Activated CD4-positive, alpha-beta T cell treated with anti-CD3 and anti-CD28 coated beads for 36 hours (primary cell): ENCODE measurements at regions not wholly inside any gene's neighbourhood (a gene's known extent, or its start where the extent isn't known, plus 50 kb on each side); places are given as distances from the start of the nearest gene placed in this dataset.

ENCODE experiments used
- ATAC-seq: fragments of 200-7000 bp; cut with Tn5 transposase; one replicate; pipeline ENCODE4 v1.10.0; 2021; ENCODE audit warnings: mild to moderate bottlenecking, moderate library complexity
- CTCF ChIA-PET: fragments of 350-600 bp; sonication (Branson Sonifier 250); formaldehyde crosslinking; loops from one replicate; lab custom pipeline; 2021; ENCODE audit warnings: antibody characterized with exemption; lab: Charles Lee
- POLR2A ChIA-PET: fragments of 350-600 bp; sonication (Branson Sonifier 250); formaldehyde crosslinking; loops from one replicate; lab custom pipeline; 2021; ENCODE audit warnings: antibody characterized with exemption, inconsistent platforms; lab: Charles Lee
- DNase-seq: peaks from one replicate; pipeline ENCODE4 v3.0.0-alpha.2; 2020
- H3K27ac Mint-ChIP-seq: one replicate; pipeline ENCODE4 v1.8.0; 2021; ENCODE audit warnings: mixed read lengths
- H3K27me3 Mint-ChIP-seq: one replicate; pipeline ENCODE4 v1.8.0; 2021; ENCODE audit warnings: mixed read lengths
- H3K36me3 Mint-ChIP-seq: one replicate; pipeline ENCODE4 v1.8.0; 2021; ENCODE audit warnings: low read depth, mixed read lengths
- H3K4me1 Mint-ChIP-seq: one replicate; pipeline ENCODE4 v1.8.0; 2021; ENCODE audit warnings: mixed read lengths
- H3K4me3 Mint-ChIP-seq: one replicate; pipeline ENCODE4 v1.8.0; 2021; ENCODE audit warnings: mild to moderate bottlenecking, moderate library complexity, mixed read lengths
- H3K9me3 Mint-ChIP-seq: one replicate; pipeline ENCODE4 v1.8.0; 2021; ENCODE audit warnings: low read depth, mixed read lengths
- intact Hi-C, 2 experiments: fragments of 100-400 bp; cut with DNase I in 1 of 2; cut with micrococcal nuclease in 1 of 2; formaldehyde crosslinking; loops; one replicate each; pipeline versions ENCODE4 v1.14.2 to v1.15.1; 2022 to 2024; cut with DNase I, micrococcal nuclease

DNA sequence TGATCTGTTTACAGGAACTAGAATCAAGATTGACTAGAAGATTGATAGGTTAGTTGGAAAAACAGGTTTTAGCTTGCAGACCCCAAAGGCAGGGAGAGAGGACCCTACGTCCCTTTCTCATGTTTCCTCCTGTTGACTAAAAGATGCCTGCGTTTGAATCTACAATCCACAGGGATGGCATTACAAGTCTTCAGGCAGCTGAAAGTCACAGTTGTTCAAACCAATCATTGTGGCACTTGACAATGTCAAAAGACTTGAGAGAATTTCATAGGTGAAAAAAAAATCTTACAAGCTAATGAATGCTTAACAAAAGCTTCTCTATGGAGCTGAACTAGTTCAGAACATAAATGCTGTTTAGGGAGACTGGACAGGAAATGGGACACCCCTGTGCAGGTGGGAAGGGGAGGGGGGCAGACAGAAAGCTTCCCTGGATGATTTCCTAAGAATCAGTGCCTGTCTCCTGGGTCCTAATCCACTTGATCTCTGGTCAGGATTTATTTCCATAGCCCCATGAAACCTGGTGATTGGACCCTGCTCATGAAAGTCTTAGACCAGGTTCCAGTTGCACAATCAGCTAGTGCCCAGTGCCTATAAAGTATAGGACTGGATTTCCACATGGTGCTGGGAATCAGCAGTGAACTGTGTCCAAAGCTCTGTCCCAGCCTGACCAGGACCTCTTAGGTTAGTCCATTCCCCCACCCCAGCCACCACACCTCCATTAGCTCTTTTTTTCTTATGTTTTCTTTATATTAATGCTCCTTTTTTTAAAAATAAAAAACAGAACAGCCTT is 91.6 kb upstream of the BCAR3 start:
- POLR2A ChIA-PET = no interaction called here
- H3K27me3 Mint-ChIP-seq = no peaks in the 10 kb centered on the region
- DNase-seq = no peak
- intact Hi-C loops = no loop called here
- no peak for ATAC-seq
- H3K36me3 Mint-ChIP-seq = no peaks in the 10 kb centered on the region
- CTCF ChIA-PET = interaction anchor here (0.7 to 0.9 kb wide), 2 partner anchors 15 to 40 kb away, joined by 3 to 4 read pairs; no protein-coding TSS in a partner anchor
- peaks cover 3% of the 10 kb centered on the region for H3K4me1 Mint-ChIP-seq
- no peak overlapping the region for H3K4me3 Mint-ChIP-seq
- H3K27ac Mint-ChIP-seq = no peak overlapping the region
- no peaks in the 10 kb centered on the region for H3K9me3 Mint-ChIP-seq

DNA sequence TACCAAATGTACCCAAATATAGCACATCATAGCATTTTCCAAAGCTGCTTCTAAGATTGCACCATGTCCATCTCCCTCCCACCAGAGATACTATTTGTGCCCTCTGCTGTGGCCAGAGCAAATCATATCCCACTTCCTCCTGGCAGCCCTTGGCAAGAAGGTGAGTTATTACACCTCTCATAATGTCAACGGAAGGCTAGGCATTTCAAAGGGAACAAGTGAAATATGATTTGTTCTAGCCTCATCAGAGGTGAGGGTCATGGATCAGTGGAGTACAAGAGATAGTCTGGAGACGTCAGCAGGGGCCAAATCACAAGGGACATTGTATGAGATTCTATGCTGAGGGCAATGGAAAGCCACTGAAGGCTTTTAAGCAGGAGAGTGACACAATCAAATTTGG is 90.2 kb upstream of the BCAR3 start:
- H3K9me3 Mint-ChIP-seq = no peaks in the 10 kb centered on the region
- CTCF ChIA-PET = interaction anchor here (1.1 kb wide), 1 partner anchor 69 kb away, joined by 3 read pairs; no protein-coding TSS in a partner anchor

DNA sequence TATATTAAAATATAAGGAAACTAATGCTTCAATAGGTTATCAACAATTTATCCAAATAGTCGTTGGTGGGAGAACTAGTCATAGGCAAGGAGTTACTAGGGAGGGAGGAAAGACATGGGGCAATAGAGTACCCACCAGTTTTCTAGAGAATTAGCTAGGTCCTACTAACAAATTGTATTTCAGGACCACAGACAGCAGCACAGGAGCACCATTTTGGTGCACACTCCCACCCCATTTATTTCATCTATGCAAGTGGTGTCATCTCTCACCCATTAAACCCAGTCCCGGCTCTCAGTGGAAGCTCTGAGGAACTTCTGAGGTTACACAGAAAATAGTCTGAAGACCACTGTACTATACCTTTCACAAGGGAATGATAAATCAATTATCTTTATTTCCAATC is 89.0 kb upstream of the BCAR3 start:
- Mint-ChIP-seq H3K27me3 (no peaks in the 10 kb centered on the region), H3K27ac (no peak overlapping the region), H3K9me3 (no peaks in the 10 kb centered on the region), H3K4me1 (peaks cover 12% of the 10 kb centered on the region), H3K36me3 (no peaks in the 10 kb centered on the region), H3K4me3 (no peak overlapping the region)
- DNase-seq (no peak), ATAC-seq (no peak)
- ChIA-PET CTCF (interaction anchor here (1.1 kb wide), 1 partner anchor 67 kb away, joined by 3 read pairs; no protein-coding TSS in a partner anchor), POLR2A (interaction anchor here (0.6 kb wide), 1 partner anchor 31 kb away, joined by 3 read pairs; no protein-coding TSS in a partner anchor)
- intact Hi-C loops = no loop called here

More for the DNA sequence above, 90.2 kb upstream of the BCAR3 start:
- H3K27me3 Mint-ChIP-seq = no peaks in the 10 kb centered on the region
- peaks cover 11% of the 10 kb centered on the region for H3K4me1 Mint-ChIP-seq
- ATAC-seq = no peak
- H3K36me3 Mint-ChIP-seq = no peaks in the 10 kb centered on the region
- H3K4me3 Mint-ChIP-seq = no peak overlapping the region
- H3K27ac Mint-ChIP-seq = no peak overlapping the region
- intact Hi-C loops = no loop called here
- no peak for DNase-seq
- POLR2A ChIA-PET = no interaction called here

DNA sequence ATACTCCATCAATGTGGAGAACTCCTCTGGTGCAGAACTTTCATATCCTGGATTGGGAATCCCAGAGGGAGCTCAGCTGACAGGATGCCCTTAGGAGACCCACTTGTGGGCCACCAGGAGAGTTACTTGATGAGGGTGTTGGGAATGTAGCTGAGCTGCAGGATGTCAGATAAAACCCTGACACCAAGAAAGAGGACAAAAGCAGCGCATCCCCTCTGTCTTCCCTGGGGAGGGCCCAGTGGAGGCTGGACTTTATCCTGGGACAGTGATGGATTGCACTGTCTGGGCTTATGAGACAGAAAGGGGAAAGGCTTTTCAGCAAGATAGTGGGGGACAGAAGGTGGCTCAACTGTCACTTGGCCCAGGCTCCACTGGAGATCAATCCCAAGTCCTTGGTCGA is 88.1 kb upstream of the BCAR3 start:
- H3K9me3 Mint-ChIP-seq = no peaks in the 10 kb centered on the region
- ChIA-PET CTCF (no interaction called here), POLR2A (no interaction called here)
- DNase-seq = no peak
- no peak overlapping the region for H3K27ac Mint-ChIP-seq
- no peaks in the 10 kb centered on the region for H3K27me3 Mint-ChIP-seq
- ATAC-seq = no peak
- no peaks in the 10 kb centered on the region for H3K36me3 Mint-ChIP-seq
- intact Hi-C loops = no loop called here
- no peak overlapping the region for H3K4me3 Mint-ChIP-seq
- H3K4me1 Mint-ChIP-seq = peaks cover 12% of the 10 kb centered on the region

DNA sequence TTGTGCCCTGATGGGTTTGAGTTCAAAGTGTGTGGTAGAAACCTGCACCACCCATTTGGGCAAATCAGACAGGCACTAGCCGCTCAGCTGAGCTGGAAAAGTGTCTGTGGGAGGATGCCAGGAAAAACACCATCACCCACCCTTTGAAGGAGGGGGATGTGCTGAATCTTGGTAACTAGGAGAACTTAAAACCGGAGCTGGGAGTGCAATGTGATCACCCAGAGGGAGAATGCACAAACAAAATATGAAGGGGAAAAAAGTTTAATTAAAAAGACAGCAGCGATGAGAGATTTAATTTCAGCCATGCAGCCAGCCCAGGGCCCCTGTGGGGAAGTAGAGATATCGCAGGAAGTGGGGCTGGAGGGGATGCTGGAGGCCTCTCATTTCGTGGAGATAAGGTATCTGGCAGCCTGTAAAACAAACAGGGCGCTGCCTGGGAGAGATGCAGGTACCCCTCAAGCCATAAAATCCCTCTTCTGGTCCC is 86.8 kb upstream of the BCAR3 start:
- no peaks in the 10 kb centered on the region for H3K27me3 Mint-ChIP-seq
- ChIA-PET POLR2A (no interaction called here), CTCF (no interaction called here)
- intact Hi-C loops = no loop called here
- H3K27ac Mint-ChIP-seq = no peak overlapping the region
- no peaks in the 10 kb centered on the region for H3K9me3 Mint-ChIP-seq
- peaks cover 19% of the 10 kb centered on the region for H3K4me1 Mint-ChIP-seq
- H3K4me3 Mint-ChIP-seq = no peak overlapping the region
- ATAC-seq (no peak), DNase-seq (no peak)
- no peaks in the 10 kb centered on the region for H3K36me3 Mint-ChIP-seq

DNA sequence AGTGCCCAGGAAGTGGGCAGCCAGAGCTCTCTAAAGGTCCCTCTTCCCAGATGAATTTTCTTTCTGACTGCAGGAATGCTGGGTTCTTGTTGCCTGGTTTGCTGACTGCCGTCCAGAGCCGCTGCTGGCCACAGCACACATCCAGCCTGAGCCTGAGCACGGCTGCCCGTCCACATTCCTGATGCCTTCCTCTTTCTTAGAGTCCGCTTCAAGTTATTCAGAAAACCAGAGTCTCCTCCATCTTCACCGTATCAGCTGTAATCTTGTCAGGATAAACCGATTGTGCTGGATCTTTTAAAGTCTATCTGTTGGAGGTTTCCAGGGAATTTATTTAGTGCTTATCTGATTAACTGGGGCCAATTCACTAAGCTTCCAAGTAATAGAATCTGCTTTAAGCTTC is 84.8 kb upstream of the BCAR3 start:
- ChIA-PET POLR2A (no interaction called here), CTCF (interaction anchor here (0.6 to 1.0 kb wide), 3 partner anchors 21 to 102 kb away, joined by 3 read pairs; no protein-coding TSS in a partner anchor)
- Mint-ChIP-seq H3K27ac (no peak overlapping the region), H3K36me3 (no peaks in the 10 kb centered on the region), H3K4me3 (no peak overlapping the region), H3K27me3 (no peaks in the 10 kb centered on the region), H3K9me3 (no peaks in the 10 kb centered on the region), H3K4me1 (peaks cover 19% of the 10 kb centered on the region)
- ATAC-seq (no peak), DNase-seq (no peak)
- intact Hi-C loops = no loop called here

DNA sequence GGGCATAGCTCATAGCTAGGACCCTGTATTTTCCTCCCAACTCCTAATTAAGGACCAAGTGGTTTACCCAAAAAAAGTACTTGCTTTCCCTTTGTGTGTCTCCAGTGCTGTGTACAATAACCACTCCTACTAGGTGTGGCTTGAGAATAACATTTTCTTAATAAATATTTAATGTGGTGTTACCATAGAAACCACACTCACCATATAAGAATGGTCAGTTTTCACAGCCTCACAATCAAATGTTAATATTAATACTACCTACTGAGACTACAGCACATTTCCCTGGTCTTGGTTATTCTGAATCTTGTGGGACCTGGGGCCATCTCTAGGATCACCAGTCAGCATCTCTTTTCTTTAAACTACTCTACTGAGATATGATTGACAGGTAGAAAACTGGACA is 83.5 kb upstream of the BCAR3 start:
- DNase-seq (no peak), ATAC-seq (no peak)
- Mint-ChIP-seq H3K36me3 (no peaks in the 10 kb centered on the region), H3K4me1 (peaks cover 19% of the 10 kb centered on the region), H3K27me3 (no peaks in the 10 kb centered on the region), H3K27ac (no peak overlapping the region), H3K9me3 (no peaks in the 10 kb centered on the region), H3K4me3 (no peak overlapping the region)
- intact Hi-C loops = no loop called here
- ChIA-PET CTCF (interaction anchor here (0.7 kb wide), 1 partner anchor 12 kb away, joined by 3 read pairs; no protein-coding TSS in a partner anchor), POLR2A (no interaction called here)

DNA sequence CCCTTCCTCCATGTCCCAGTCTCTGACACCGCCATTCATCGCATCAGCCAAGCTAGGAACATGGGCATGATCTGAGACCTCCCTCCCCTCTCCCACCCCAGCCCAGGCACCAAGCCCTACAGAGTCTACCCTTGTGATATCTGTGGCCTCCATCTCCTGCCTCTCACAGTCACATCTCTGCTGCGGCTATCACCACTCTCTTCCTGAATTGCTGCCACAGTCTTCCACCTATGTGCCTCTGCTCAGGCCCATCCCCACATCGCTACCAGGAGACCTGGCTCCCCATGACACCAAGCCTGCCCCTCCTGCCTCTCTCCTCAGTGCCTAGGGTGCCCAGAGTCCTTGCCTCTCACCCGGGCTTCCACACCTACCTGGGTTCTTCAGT is 82.7 kb upstream of the BCAR3 start:
- ATAC-seq = no peak
- no peak for DNase-seq
- POLR2A ChIA-PET = interaction anchor here (0.6 kb wide), 1 partner anchor 10 kb away, joined by 3 read pairs; no protein-coding TSS in a partner anchor
- intact Hi-C loops = no loop called here
- Mint-ChIP-seq H3K4me3 (no peak overlapping the region), H3K27me3 (no peaks in the 10 kb centered on the region), H3K27ac (no peak overlapping the region), H3K4me1 (peaks cover 19% of the 10 kb centered on the region), H3K36me3 (no peaks in the 10 kb centered on the region), H3K9me3 (no peaks in the 10 kb centered on the region)
- CTCF ChIA-PET = interaction anchor here (0.5 to 0.7 kb wide), 2 partner anchors 12 to 275 kb away, joined by 3 to 4 read pairs; no protein-coding TSS in a partner anchor

DNA sequence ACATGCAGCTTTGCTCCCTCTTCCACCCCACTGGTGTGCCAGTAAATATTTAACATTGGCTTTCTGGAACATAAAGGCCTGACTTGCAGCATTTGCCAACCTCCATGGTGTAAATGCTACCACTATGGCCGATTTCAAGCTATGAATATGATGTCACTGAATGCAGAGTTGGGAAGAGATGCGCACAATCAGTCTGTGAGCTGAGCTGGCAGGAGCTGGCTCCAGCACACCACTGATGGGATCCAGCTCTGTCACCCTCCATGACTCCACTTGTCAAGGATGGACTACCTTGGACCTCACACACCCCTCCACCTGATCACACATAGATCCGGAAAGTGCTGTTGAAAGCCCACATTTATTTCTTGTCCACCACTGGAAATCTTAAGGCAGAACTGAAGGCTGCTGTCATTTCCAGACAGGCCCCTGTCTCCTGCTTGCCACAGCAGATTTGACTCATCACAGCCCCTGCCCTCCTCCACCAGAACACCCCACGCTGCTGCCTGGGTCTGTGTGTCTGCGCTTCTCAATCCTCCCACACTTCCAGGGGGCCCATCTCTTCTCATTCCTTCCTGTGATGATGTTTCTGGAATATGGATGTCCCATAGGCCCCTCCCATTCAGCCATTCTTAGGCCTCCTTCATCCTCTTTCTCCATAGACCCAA is 82.2 kb upstream of the BCAR3 start:
- POLR2A ChIA-PET = interaction anchor here (0.6 kb wide), 1 partner anchor 11 kb away, joined by 3 read pairs; no protein-coding TSS in a partner anchor
- no peak overlapping the region for H3K4me3 Mint-ChIP-seq
- H3K27me3 Mint-ChIP-seq = no peaks in the 10 kb centered on the region
- H3K9me3 Mint-ChIP-seq = no peaks in the 10 kb centered on the region
- intact Hi-C loops = no loop called here
- peaks cover 23% of the 10 kb centered on the region for H3K4me1 Mint-ChIP-seq
- no peak for DNase-seq
- no peak overlapping the region for H3K27ac Mint-ChIP-seq
- ATAC-seq = peak; percentile 51
- CTCF ChIA-PET = interaction anchor here (0.6 to 0.7 kb wide), 2 partner anchors 26 to 483 kb away, joined by 3 read pairs; no protein-coding TSS in a partner anchor
- no peaks in the 10 kb centered on the region for H3K36me3 Mint-ChIP-seq

DNA sequence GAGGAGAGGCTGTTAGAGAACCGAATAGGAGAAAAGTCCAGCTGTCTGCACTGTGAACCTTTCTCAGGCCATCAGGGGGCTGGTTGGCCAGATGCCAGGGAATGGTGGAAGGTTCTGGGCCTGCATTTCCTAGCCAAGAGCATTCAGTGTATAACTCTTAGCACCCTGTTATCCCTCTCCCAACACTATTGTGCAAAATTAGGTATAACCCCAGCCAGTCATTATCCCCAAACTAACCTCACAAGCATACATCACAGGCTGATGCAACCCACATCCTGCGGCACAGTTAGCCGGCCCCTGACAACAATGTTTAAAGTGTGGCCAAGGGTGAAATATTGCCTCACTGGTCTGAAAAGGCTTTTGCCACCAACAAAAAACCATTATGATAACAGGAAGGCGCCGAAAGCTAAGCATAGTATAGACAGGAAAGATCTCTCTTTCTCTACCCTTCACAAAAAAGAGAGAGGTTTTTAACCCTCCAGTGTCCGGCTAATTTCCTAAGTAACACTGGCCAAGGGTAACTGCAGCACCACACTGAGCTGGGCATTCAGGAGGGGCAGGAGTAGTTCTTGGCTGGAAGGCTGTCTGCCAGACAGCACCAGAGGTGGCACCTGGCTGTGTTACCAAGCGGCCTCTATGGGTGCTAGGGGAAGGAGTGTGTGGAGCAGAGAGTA is 77.3 kb upstream of the BCAR3 start:
- H3K27me3 Mint-ChIP-seq = no peaks in the 10 kb centered on the region
- peak overlapping the region; percentile 71 for H3K27ac Mint-ChIP-seq
- peak; percentile 91 for ATAC-seq
- H3K4me1 Mint-ChIP-seq = peaks cover 11% of the 10 kb centered on the region
- DNase-seq = peak; percentile 58
- H3K36me3 Mint-ChIP-seq = no peaks in the 10 kb centered on the region
- H3K4me3 Mint-ChIP-seq = no peak overlapping the region
- POLR2A ChIA-PET = no interaction called here
- intact Hi-C loops = no loop called here
- no peaks in the 10 kb centered on the region for H3K9me3 Mint-ChIP-seq
- CTCF ChIA-PET = interaction anchor here (0.7 to 1.0 kb wide), 2 partner anchors 55 to 105 kb away, joined by 3 read pairs; no protein-coding TSS in a partner anchor
